Upper lobe of left lung (tissue), 6 donors: ENCODE measurements at regions not wholly inside any gene's neighbourhood (a gene's known extent, or its start where the extent isn't known, plus 50 kb on each side); places are given as distances from the start of the nearest gene placed in this dataset.
"Not testable (repeated sequence)": the region's sequence is repeated elsewhere in the genome, so short reads cannot be mapped to it uniquely, and the experiment has no call there.

Source experiments
- ATAC-seq, 2 donors: fragments of 200-7000 bp; cut with Tn5 transposase; one replicate each; pipeline ENCODE4 v1.9.1; 2022; ENCODE audit warnings: mild to moderate bottlenecking in 2 of 2, moderate library complexity in 2 of 2; ENCODE audit not compliant: low FRiP score in 2 of 2
- DNase-seq, 2 donors: peaks; one replicate each; pipeline ENCODE4 v3.0.0-alpha.2; 2019 to 2020
- H3K27ac ChIP-seq, 4 donors: fragments of 200-600 bp; sonication (generic); one replicate each; pipeline ENCODE4 v1.5.1; 2016 to 2019
- H3K27me3 ChIP-seq, 4 donors: fragments of 200-600 bp; sonication (generic); one replicate each; pipeline ENCODE4 v1.5.1; 2017 to 2019
- H3K36me3 ChIP-seq, 4 donors: fragments of 200-600 bp; sonication (generic); one replicate each; pipeline ENCODE4 v1.5.1; 2016 to 2019
- H3K4me1 ChIP-seq, 4 donors: fragments of 200-600 bp; sonication (generic); one replicate each; pipeline ENCODE4 v1.5.1; 2018 to 2019
- H3K4me3 ChIP-seq, 4 donors: fragments of 200-600 bp; sonication (generic); one replicate each; pipeline ENCODE4 v1.5.1; 2017 to 2019; ENCODE audit warnings: mild to moderate bottlenecking in 2 of 4, moderate library complexity in 1 of 4
- H3K9me3 ChIP-seq, 4 donors: fragments of 200-600 bp; sonication (generic); one replicate each; pipeline ENCODE4 v1.5.1; 2018 to 2019
- CTCF ChIP-seq, 6 experiments: fragments of 450-650 bp in 4 of 6; fragments of 200-600 bp in 2 of 6; sonication (generic) in 2 of 6; IDR thresholded peaks; one replicate each; pipeline ENCODE4 v1.5.1; 2016 to 2019; ENCODE audit warnings: antibody characterized with exemption in 6 of 6
- EP300 ChIP-seq, 4 donors: sonication (generic); formaldehyde crosslinking; IDR thresholded peaks; one replicate each; pipeline ENCODE4 v1.5.1; 2017; ENCODE audit warnings: antibody characterized with exemption in 4 of 4, control low read depth in 2 of 4
- POLR2A ChIP-seq, 4 donors: fragments of 450-650 bp; IDR thresholded peaks; one replicate each; pipeline ENCODE4 v1.5.1; 2016 to 2017; ENCODE audit warnings: antibody characterized with exemption in 4 of 4, mild to moderate bottlenecking in 2 of 4
- POLR2AphosphoS5 ChIP-seq, 2 donors: sonication (generic); formaldehyde crosslinking; IDR thresholded peaks; one replicate each; pipeline ENCODE4 v1.5.1; 2017; ENCODE audit warnings: antibody characterized with exemption in 2 of 2
- WGBS, 2 donors: methylation state at CpG; one replicate each; pipeline ENCODE4 v1.1.5; 2017 to 2018; 5-methylcytosine and 5-hydroxymethylcytosine counted together
- donor health status: DM: no; HTN: no; CAD: no; lungs with moderate emphysema.
- donor health status: DM: no; HTN: yes; CAD: no; lungs with severe emphysema.

- Histone ChIP-seq H3K9me3 (no peaks in the 10 kb centered on the region), H3K27ac (no peak overlapping the region), H3K36me3 (no peaks in the 10 kb centered on the region), H3K4me1 (no peaks in the 10 kb centered on the region), H3K27me3 (no peaks in the 10 kb centered on the region), H3K4me3 (no peak overlapping the region)
- DNase-seq, result no peak
- no peak for TF ChIP-seq CTCF (IDR thresholded peaks at IDR 0.05)
- TF ChIP-seq EP300 (IDR thresholded peaks at IDR 0.05), result no peak
- TF ChIP-seq POLR2AphosphoS5 (IDR thresholded peaks at IDR 0.05), result no peak
- no peak for TF ChIP-seq POLR2A (IDR thresholded peaks at IDR 0.05)
- no peak for ATAC-seq
- WGBS, 2 donors, result 86% methylated on average over 8 of the region's 8 CpGs
Observed at GRCh38 chr10:124245191-124245590, 151.8 kb upstream of the CHST15 start.

- Histone ChIP-seq H3K9me3 (no peaks in the 10 kb centered on the region), H3K36me3 (no peaks in the 10 kb centered on the region), H3K4me1 (no peaks in the 10 kb centered on the region), H3K4me3 (no peak overlapping the region), H3K27ac (no peak overlapping the region), H3K27me3 (no peaks in the 10 kb centered on the region)
- DNase-seq, result no peak
- no peak for ATAC-seq
- TF ChIP-seq POLR2AphosphoS5 (IDR thresholded peaks at IDR 0.05) (no peak), EP300 (IDR thresholded peaks at IDR 0.05) (no peak), POLR2A (IDR thresholded peaks at IDR 0.05) (no peak)
- 94 to 95% methylated on average over 16 to 20 of the region's 20 CpGs for WGBS, 2 donors
Observed at GRCh38 chr10:124244256-124244877, 151.0 kb upstream of the CHST15 start.

- ATAC-seq (no peak), DNase-seq (no peak)
- Histone ChIP-seq H3K4me1 (no peaks in the 10 kb centered on the region), H3K9me3 (no peaks in the 10 kb centered on the region), H3K27ac (no peak overlapping the region), H3K4me3 (no peak overlapping the region), H3K36me3 (no peaks in the 10 kb centered on the region), H3K27me3 (no peaks in the 10 kb centered on the region)
- TF ChIP-seq POLR2AphosphoS5 (IDR thresholded peaks at IDR 0.05), result no peak
- TF ChIP-seq POLR2A (IDR thresholded peaks at IDR 0.05), result no peak
- TF ChIP-seq EP300 (IDR thresholded peaks at IDR 0.05), result no peak
- no peak for TF ChIP-seq CTCF (IDR thresholded peaks at IDR 0.05)
- WGBS, 2 donors, result 85% methylated on average over 10 to 12 of the region's 12 CpGs
Observed at GRCh38 chr10:124243702-124244121, 150.3 kb upstream of the CHST15 start.

- no peak overlapping the region for H3K4me3 ChIP-seq
- no peak overlapping the region for H3K27ac ChIP-seq
- no peak for DNase-seq
- 90 to 92% methylated on average over 7 to 8 of the region's 8 CpGs for WGBS, 2 donors
- no peak for TF ChIP-seq CTCF (IDR thresholded peaks at IDR 0.05)
- no peak for TF ChIP-seq EP300 (IDR thresholded peaks at IDR 0.05)
- no peak for TF ChIP-seq POLR2AphosphoS5 (IDR thresholded peaks at IDR 0.05)
- no peak for TF ChIP-seq POLR2A (IDR thresholded peaks at IDR 0.05)
- H3K9me3 ChIP-seq, result no peaks in the 10 kb centered on the region
- no peaks in the 10 kb centered on the region for H3K27me3 ChIP-seq
- no peaks in the 10 kb centered on the region for H3K36me3 ChIP-seq
- ATAC-seq, result no peak
- no peaks in the 10 kb centered on the region for H3K4me1 ChIP-seq
Observed at GRCh38 chr10:124242791-124243190, 149.4 kb upstream of the CHST15 start.

GRCh38 chr10:124242365-124242764 is 149.0 kb upstream of the CHST15 start:
- WGBS, 2 donors, result 87 to 89% methylated on average over 6 to 7 of the region's 7 CpGs
- no peak for ATAC-seq

GRCh38 chr10:124241510-124241909 is 148.1 kb upstream of the CHST15 start:
- not testable (repeated sequence) for H3K27me3 ChIP-seq, H3K4me3 ChIP-seq, H3K36me3 ChIP-seq, DNase-seq, H3K27ac ChIP-seq, H3K9me3 ChIP-seq, ATAC-seq, H3K4me1 ChIP-seq
- WGBS, 2 donors, result 96 to 97% methylated on average over 5 of the region's 5 CpGs

More at GRCh38 chr10:124242365-124242764, 149.0 kb upstream of the CHST15 start:
- Histone ChIP-seq H3K4me3 (no peak overlapping the region), H3K27ac (no peak overlapping the region), H3K27me3 (no peaks in the 10 kb centered on the region), H3K36me3 (no peaks in the 10 kb centered on the region), H3K4me1 (no peaks in the 10 kb centered on the region), H3K9me3 (no peaks in the 10 kb centered on the region)
- no peak for DNase-seq
- TF ChIP-seq EP300 (IDR thresholded peaks at IDR 0.05) (no peak), CTCF (IDR thresholded peaks at IDR 0.05) (no peak), POLR2A (IDR thresholded peaks at IDR 0.05) (no peak), POLR2AphosphoS5 (IDR thresholded peaks at IDR 0.05) (no peak)
